ENCODE measurements at regions not wholly inside any gene's neighbourhood (a gene's known extent, or its start where the extent isn't known, plus 50 kb on each side); places are given as distances from the start of the nearest gene placed in this dataset.
"Not testable (repeated sequence)": the region's sequence is repeated elsewhere in the genome, so short reads cannot be mapped to it uniquely, and the experiment has no call there.

- DNase-seq (ENCODE audit: low spot score) = not testable (repeated sequence)
Measured at GRCh38 chr21:5975719-5976118, 4545.7 kb upstream of the TPTE start.

- DNase-seq (ENCODE audit: low spot score) = not testable (repeated sequence)
Measured at GRCh38 chr21:5997586-5997985, 4523.8 kb upstream of the TPTE start.

GRCh38 chr21:6015422-6016057, 4505.8 kb upstream of the TPTE start:
- not testable (repeated sequence) for DNase-seq (ENCODE audit: low spot score)

GRCh38 chr21:6020460-6020859, 4500.9 kb upstream of the TPTE start:
- not testable (repeated sequence) for DNase-seq (ENCODE audit: low spot score)

- not testable (repeated sequence) for DNase-seq (ENCODE audit: low spot score)
Measured at GRCh38 chr21:6020953-6021716, 4500.2 kb upstream of the TPTE start.

- DNase-seq (ENCODE audit: low spot score) = not testable (repeated sequence)
Measured at GRCh38 chr21:6021717-6022270, 4499.6 kb upstream of the TPTE start.

GRCh38 chr21:6023331-6023730, 4498.1 kb upstream of the TPTE start:
- DNase-seq (ENCODE audit: low spot score) = not testable (repeated sequence)

- DNase-seq (ENCODE audit: low spot score) = not testable (repeated sequence)
Measured at GRCh38 chr21:6025139-6025538, 4496.2 kb upstream of the TPTE start.

GRCh38 chr21:6027497-6027896, 4493.9 kb upstream of the TPTE start:
- DNase-seq (ENCODE audit: low spot score) = not testable (repeated sequence)

- not testable (repeated sequence) for DNase-seq (ENCODE audit: low spot score)
Measured at GRCh38 chr21:6034124-6034678, 4487.2 kb upstream of the TPTE start.

GRCh38 chr21:6034820-6035473, 4486.4 kb upstream of the TPTE start:
- DNase-seq (ENCODE audit: low spot score) = not testable (repeated sequence)

- not testable (repeated sequence) for DNase-seq (ENCODE audit: low spot score)
Measured at GRCh38 chr21:6035474-6036155, 4485.8 kb upstream of the TPTE start.

- DNase-seq (ENCODE audit: low spot score) = not testable (repeated sequence)
Measured at GRCh38 chr21:6039224-6039623, 4482.2 kb upstream of the TPTE start.

- not testable (repeated sequence) for DNase-seq (ENCODE audit: low spot score)
Measured at GRCh38 chr21:6040095-6040494, 4481.3 kb upstream of the TPTE start.

- DNase-seq (ENCODE audit: low spot score) = not testable (repeated sequence)
Measured at GRCh38 chr21:6043430-6044275, 4477.7 kb upstream of the TPTE start.

GRCh38 chr21:6044695-6045094, 4476.7 kb upstream of the TPTE start:
- DNase-seq (ENCODE audit: low spot score) = not testable (repeated sequence)

GRCh38 chr21:6049930-6050329, 4471.5 kb upstream of the TPTE start:
- not testable (repeated sequence) for DNase-seq (ENCODE audit: low spot score)

GRCh38 chr21:6052109-6052508, 4469.3 kb upstream of the TPTE start:
- not testable (repeated sequence) for DNase-seq (ENCODE audit: low spot score)

- DNase-seq (ENCODE audit: low spot score) = not testable (repeated sequence)
Measured at GRCh38 chr21:6053145-6053544, 4468.2 kb upstream of the TPTE start.

GRCh38 chr21:6058997-6059396, 4462.4 kb upstream of the TPTE start:
- not testable (repeated sequence) for DNase-seq (ENCODE audit: low spot score)
